GM21529 (cell line): ENCODE measurements at regions not wholly inside any gene's neighbourhood (a gene's known extent, or its start where the extent isn't known, plus 50 kb on each side); places are given as distances from the start of the nearest gene placed in this dataset.
"Not testable (repeated sequence)": the region's sequence is repeated elsewhere in the genome, so short reads cannot be mapped to it uniquely, and the experiment has no call there.

Experiments used
- ATAC-seq: cut with Tn5 transposase; IDR thresholded peaks from one replicate; pipeline ENCODE4 v1.9.1; 2021; ENCODE audit not compliant: unreplicated experiment

GRCh38 chr9:73095425-73095824, 56.2 kb upstream of the ANXA1 start:
- no peak for ATAC-seq

GRCh38 chr9:73093740-73094379, 57.8 kb upstream of the ANXA1 start:
- no peak for ATAC-seq

- ATAC-seq: no peak
These were observed 58.5 kb upstream of the ANXA1 start for GRCh38 chr9:73093016-73093739.

GRCh38 chr9:73091909-73092308, 59.8 kb upstream of the ANXA1 start:
- no peak for ATAC-seq

- ATAC-seq: no peak
These were observed 61.5 kb upstream of the ANXA1 start for GRCh38 chr9:73090214-73090613.

GRCh38 chr9:73089304-73089985, 62.2 kb upstream of the ANXA1 start:
- ATAC-seq: no peak

GRCh38 chr9:73087876-73088275, 63.8 kb upstream of the ANXA1 start:
- not testable (repeated sequence) for ATAC-seq

DNA sequence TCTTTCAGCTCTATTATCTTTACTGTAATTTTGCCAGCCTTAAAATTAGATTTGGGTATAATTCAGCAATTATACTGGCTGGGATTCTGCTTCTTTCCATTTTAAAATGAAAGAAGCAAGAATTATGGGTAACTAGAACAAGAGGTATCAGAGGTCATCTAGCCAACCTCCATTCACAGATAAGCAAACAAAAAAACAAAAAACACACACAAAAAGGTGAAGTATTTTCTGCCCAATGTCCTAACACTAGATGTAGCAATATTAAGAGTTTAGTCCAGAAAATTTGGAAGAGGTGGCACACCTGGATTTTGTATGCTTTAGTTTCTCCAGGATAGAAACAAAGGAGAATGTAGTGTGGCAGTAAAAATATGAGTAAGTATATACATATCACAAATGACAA, 68.1 kb upstream of the ANXA1 start:
- no peak for ATAC-seq

GRCh38 chr9:73081979-73082657, 69.5 kb upstream of the ANXA1 start:
- peak; percentile 48 for ATAC-seq

GRCh38 chr9:73080110-73080694, 71.5 kb upstream of the ANXA1 start:
- ATAC-seq: no peak

- no peak for ATAC-seq
These were observed 72.3 kb upstream of the ANXA1 start for GRCh38 chr9:73079326-73079725.

- ATAC-seq: no peak
These were observed 74.0 kb upstream of the ANXA1 start for GRCh38 chr9:73077625-73078030.

DNA sequence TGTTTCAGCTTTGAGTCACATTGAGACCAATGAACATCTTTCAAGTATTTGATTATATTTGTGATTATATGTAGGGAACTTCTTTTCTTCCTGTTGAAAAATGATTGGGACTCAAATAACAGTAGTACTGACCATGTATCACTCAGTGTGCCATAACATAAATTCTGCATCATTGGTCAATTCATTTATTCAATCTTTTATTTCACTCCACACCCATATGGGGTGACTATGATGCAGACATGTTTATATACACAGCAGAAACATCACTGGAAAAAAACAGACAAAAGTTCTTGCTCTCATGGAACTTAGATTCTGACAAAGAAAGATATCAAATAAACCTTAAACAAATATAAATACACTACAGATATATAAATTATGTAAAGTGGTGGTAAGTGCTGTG, 74.7 kb upstream of the ANXA1 start:
- no peak for ATAC-seq

DNA sequence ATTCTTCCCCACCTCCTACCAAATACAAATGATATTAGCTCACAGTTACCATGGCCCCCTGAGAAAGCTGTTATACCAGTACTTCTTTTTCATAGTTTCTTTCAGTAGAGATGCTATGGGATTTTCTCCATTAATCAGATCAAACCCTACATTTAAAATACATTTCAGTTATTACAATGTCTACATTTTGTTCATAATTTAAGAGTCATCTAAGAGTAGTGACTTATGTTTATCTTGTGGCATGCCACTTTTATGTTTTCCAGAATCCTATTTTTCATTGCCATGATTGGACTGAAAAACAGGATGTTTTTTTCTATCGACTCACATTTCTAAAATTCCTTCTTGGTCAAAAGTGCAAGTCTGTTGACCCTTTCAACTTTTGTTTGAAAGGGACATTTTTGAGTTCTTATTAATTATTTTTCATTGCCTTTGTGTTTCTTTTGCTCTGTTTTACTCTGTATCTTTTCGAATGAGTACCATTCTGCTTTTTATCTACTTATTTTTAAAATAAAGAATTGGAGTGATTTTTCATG, 77.4 kb upstream of the ANXA1 start:
- ATAC-seq: no peak

DNA sequence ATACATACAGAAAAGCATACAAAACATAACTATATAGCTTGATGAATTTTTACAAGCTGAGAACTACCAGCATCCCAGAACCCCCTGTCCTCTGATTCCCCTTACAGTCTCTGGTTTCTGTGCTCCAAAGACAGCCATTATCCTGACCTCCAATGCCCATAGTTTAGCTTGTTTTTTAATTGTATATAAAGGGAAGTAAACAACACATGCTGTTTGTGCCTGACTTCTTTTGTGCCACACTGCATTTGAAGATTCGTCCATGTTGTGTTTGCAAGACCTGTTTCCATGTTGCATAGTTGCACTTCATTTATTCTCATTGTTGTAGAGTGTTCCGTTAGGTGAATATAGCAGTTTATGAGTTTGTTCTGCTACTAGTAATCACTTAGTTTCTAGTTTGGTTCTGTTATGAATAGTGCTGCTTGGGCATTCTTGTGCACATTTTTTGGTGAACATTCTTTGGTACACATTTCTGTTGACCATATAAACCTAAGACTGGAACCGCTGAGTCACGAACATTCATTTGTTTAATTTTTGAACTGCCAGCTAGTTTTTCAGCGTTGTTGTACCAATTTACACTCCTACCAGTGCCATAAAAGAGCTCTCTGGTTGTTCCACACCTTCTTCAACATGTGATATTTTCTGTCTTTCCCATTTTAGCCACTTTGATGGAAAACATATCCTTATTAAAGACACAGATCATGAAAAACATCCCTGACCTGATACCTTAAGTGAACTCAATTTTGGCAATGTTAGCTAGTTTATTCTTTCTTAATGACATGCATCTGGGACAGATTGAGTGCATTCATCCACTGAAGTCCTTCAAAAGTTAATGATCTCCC, 78.1 kb upstream of the ANXA1 start:
- no peak for ATAC-seq

DNA sequence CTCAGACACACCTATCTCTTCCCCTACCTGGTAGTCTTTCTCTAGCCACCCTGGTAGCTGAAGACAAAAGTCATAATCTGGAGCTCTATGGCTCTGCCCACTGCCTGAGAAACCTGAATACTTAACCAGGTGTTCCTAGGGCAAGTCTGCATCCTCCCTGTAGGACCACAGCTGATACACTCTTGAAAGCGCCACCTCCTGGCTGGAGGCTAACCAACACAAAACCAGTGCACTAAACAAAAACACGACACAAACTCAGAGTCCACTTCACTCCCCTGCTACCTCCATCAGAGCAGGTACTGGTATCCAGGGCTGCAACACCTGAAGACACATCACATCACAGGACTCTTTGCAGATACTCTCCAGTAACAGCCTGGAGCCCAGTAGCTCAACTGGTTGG, 84.6 kb upstream of the ANXA1 start:
- no peak for ATAC-seq

GRCh38 chr9:73065439-73065838, 86.2 kb upstream of the ANXA1 start:
- no peak for ATAC-seq

GRCh38 chr9:73064315-73064714, 87.3 kb upstream of the ANXA1 start:
- ATAC-seq: no peak

GRCh38 chr9:73061146-73061545, 90.5 kb upstream of the ANXA1 start:
- ATAC-seq: no peak

DNA sequence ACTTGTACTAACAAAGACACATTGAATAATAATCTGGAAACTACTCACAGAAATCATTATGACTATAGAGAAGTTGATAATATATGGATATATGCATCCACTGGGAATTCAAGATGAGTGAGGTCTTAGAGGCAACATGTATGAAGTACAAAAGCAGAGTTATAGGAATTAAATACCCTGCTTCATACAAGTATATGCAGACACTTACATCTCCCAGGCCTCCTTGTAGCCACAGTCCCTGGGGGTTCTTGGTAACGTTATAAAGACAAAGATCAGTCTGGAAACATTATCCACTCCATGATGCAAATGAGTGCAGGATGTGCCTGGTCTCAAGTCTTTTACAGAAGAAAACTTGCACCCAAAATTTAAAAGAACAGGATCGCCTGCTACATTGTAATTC, 92.4 kb upstream of the ANXA1 start:
- no peak for ATAC-seq
